ENCODE measurements at regions not wholly inside any gene's neighbourhood (a gene's known extent, or its start where the extent isn't known, plus 50 kb on each side); places are given as distances from the start of the nearest gene placed in this dataset.
"Not testable (repeated sequence)": the region's sequence is repeated elsewhere in the genome, so short reads cannot be mapped to it uniquely, and the experiment has no call there.

- no peak overlapping the region for H3K27ac ChIP-seq
- TF ChIP-seq EP300 (IDR thresholded peaks at IDR 0.05) (no peak), POLR2AphosphoS5 (IDR thresholded peaks at IDR 0.05) (no peak), CTCF (IDR thresholded peaks at IDR 0.05) (no peak), POLR2A (IDR thresholded peaks at IDR 0.05) (no peak)
- H3K27me3 ChIP-seq: no peaks in the 10 kb centered on the region
- peaks cover 0 to 18% (median 3%) of the 10 kb centered on the region in 3 donors for H3K4me1 ChIP-seq
- H3K4me3 ChIP-seq: no peak overlapping the region
- no peaks in the 10 kb centered on the region for H3K36me3 ChIP-seq
- no peaks in the 10 kb centered on the region for H3K9me3 ChIP-seq
- 67 to 100% methylated on average over 1 to 2 of the region's 2 CpGs for WGBS, 2 donors (ENCODE audit: low coverage in 1 of 2)
- ATAC-seq: no peak
Measured at GRCh38 chr5:117736698-117737097, 1162.1 kb upstream of the SEMA6A start.

GRCh38 chr5:117734056-117734455, 1159.4 kb upstream of the SEMA6A start:
- Histone ChIP-seq H3K36me3 (no peaks in the 10 kb centered on the region), H3K9me3 (no peaks in the 10 kb centered on the region), H3K4me1 (peaks cover 0 to 32% (median 12%) of the 10 kb centered on the region in 3 donors), H3K4me3 (no peak overlapping the region), H3K27ac (no peak overlapping the region), H3K27me3 (no peaks in the 10 kb centered on the region)
- 75 to 94% methylated on average over 3 to 4 of the region's 4 CpGs for WGBS, 2 donors (ENCODE audit: low coverage in 1 of 2)
- no peak for ATAC-seq
- no peak for TF ChIP-seq EP300 (IDR thresholded peaks at IDR 0.05)
- TF ChIP-seq POLR2AphosphoS5 (IDR thresholded peaks at IDR 0.05): no peak
- TF ChIP-seq CTCF (IDR thresholded peaks at IDR 0.05): no peak
- no peak for TF ChIP-seq POLR2A (IDR thresholded peaks at IDR 0.05)

- ATAC-seq: no peak
Measured at GRCh38 chr5:117733051-117733450, 1158.4 kb upstream of the SEMA6A start.

GRCh38 chr5:117732264-117732663, 1157.6 kb upstream of the SEMA6A start:
- no peak for ATAC-seq
- H3K4me3 ChIP-seq: no peak overlapping the region
- H3K27me3 ChIP-seq: no peaks in the 10 kb centered on the region
- H3K9me3 ChIP-seq: no peaks in the 10 kb centered on the region
- H3K36me3 ChIP-seq: no peaks in the 10 kb centered on the region
- 58 to 67% methylated on average over 2 to 3 of the region's 3 CpGs for WGBS, 2 donors (ENCODE audit: low coverage in 1 of 2)
- H3K4me1 ChIP-seq: peaks cover 0 to 32% (median 12%) of the 10 kb centered on the region in 3 donors
- peak overlapping the region in 1 of 4 donors; percentile 76 for H3K27ac ChIP-seq
- no peak for TF ChIP-seq POLR2AphosphoS5 (IDR thresholded peaks at IDR 0.05)
- TF ChIP-seq EP300 (IDR thresholded peaks at IDR 0.05): no peak
- TF ChIP-seq POLR2A (IDR thresholded peaks at IDR 0.05): no peak
- TF ChIP-seq CTCF (IDR thresholded peaks at IDR 0.05): no peak

More at GRCh38 chr5:117733051-117733450, 1158.4 kb upstream of the SEMA6A start:
- Histone ChIP-seq H3K4me1 (peaks cover 0 to 32% (median 12%) of the 10 kb centered on the region in 3 donors), H3K4me3 (no peak overlapping the region), H3K27me3 (no peaks in the 10 kb centered on the region), H3K9me3 (no peaks in the 10 kb centered on the region), H3K36me3 (no peaks in the 10 kb centered on the region), H3K27ac (peak overlapping the region in 1 of 4 donors; percentile 76)
- TF ChIP-seq POLR2AphosphoS5 (IDR thresholded peaks at IDR 0.05) (no peak), CTCF (IDR thresholded peaks at IDR 0.05) (no peak), EP300 (IDR thresholded peaks at IDR 0.05) (no peak), POLR2A (IDR thresholded peaks at IDR 0.05) (no peak)
- WGBS, 2 donors (ENCODE audit: low coverage in 1 of 2): 43 to 48% methylated on average over 2 of the region's 2 CpGs

GRCh38 chr5:117731446-117731845, 1156.8 kb upstream of the SEMA6A start:
- TF ChIP-seq EP300 (IDR thresholded peaks at IDR 0.05) (no peak), POLR2AphosphoS5 (IDR thresholded peaks at IDR 0.05) (peak; percentile 46)
- Histone ChIP-seq H3K36me3 (no peaks in the 10 kb centered on the region), H3K9me3 (no peaks in the 10 kb centered on the region), H3K27me3 (no peaks in the 10 kb centered on the region), H3K4me1 (peaks cover 0 to 32% (median 12%) of the 10 kb centered on the region in 3 donors), H3K4me3 (no peak overlapping the region), H3K27ac (peak overlapping the region; percentile 21 to 76 (median 42))
- 3 to 13% methylated on average over 1 to 2 of the region's 2 CpGs for WGBS, 2 donors (ENCODE audit: low coverage in 1 of 2)
- ATAC-seq: peak; percentile 74

GRCh38 chr5:117720784-117721183, 1146.2 kb upstream of the SEMA6A start:
- H3K4me1 ChIP-seq, H3K9me3 ChIP-seq, ATAC-seq, H3K36me3 ChIP-seq, H3K27ac ChIP-seq, H3K27me3 ChIP-seq, H3K4me3 ChIP-seq: not testable (repeated sequence)
- 84 to 90% methylated on average over 3 of the region's 4 CpGs for WGBS, 2 donors (ENCODE audit: low coverage in 1 of 2)
